Coronary artery (tissue), 2 donors: ENCODE measurements at regions not wholly inside any gene's neighbourhood (a gene's known extent, or its start where the extent isn't known, plus 50 kb on each side); places are given as distances from the start of the nearest gene placed in this dataset.

Experiments
- DNase-seq: peaks from one replicate; pipeline ENCODE4 v3.0.0-alpha.2; 2017; ENCODE audit warnings: low spot score
- H3K27ac ChIP-seq, 2 donors: fragments of 200-600 bp; sonication (generic); one replicate each; pipeline ENCODE4 v1.5.1; 2016 to 2019
- H3K4me3 ChIP-seq: fragments of 200-600 bp; sonication (generic); 2 replicates; pipeline ENCODE4 v1.5.1; 2016; ENCODE audit warnings: mild to moderate bottlenecking, moderate library complexity
- TF ChIP-seq, protein P1 (sequence below): fragments of 200-600 bp; sonication (generic); IDR thresholded peaks from one replicate; pipeline ENCODE4 v1.5.1; 2019; ENCODE audit warnings: antibody characterized with exemption

DNA sequence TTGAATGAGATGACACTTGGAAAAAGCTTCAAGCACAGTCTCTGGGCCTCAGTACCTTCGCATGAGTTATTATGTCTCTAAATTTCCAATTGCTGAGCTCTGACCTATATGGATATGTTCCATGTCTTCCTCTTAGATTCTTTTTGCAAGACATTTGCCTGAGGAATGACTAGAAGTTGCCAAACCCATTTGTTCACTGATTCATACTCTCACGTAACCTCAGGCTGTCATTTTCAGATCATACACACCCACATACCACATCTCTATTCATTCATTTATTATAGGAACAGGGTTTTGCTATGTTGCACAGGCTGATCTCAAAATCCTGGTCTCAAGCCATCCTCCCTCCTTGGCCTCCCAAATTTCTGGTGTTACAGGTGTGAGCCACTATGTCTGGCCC lies 2137.1 kb upstream of the TENM3 start:
- H3K4me3 ChIP-seq = no peak overlapping the region
- DNase-seq = no peak
- TF ChIP-seq, protein P1, sequence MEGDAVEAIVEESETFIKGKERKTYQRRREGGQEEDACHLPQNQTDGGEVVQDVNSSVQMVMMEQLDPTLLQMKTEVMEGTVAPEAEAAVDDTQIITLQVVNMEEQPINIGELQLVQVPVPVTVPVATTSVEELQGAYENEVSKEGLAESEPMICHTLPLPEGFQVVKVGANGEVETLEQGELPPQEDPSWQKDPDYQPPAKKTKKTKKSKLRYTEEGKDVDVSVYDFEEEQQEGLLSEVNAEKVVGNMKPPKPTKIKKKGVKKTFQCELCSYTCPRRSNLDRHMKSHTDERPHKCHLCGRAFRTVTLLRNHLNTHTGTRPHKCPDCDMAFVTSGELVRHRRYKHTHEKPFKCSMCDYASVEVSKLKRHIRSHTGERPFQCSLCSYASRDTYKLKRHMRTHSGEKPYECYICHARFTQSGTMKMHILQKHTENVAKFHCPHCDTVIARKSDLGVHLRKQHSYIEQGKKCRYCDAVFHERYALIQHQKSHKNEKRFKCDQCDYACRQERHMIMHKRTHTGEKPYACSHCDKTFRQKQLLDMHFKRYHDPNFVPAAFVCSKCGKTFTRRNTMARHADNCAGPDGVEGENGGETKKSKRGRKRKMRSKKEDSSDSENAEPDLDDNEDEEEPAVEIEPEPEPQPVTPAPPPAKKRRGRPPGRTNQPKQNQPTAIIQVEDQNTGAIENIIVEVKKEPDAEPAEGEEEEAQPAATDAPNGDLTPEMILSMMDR = no peak
- no peak overlapping the region for H3K27ac ChIP-seq

DNA sequence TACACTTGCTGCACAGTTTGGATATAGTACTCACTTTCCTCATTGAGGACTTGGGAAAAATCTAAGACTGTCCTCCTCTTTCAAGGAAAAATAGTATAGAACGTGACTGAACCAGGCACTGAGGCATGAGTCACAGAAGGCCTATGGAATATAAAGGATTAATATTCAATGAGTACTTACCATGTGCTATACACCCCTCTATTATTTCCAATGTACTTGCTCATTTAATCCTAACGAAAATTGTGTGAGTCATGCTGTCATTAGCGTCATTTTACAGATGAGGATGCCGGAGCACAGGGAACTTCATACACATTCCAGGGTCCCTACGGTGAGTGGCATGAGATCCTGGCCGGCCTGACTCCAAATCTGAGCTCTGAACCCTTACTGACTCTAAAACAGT lies 2136.2 kb upstream of the TENM3 start:
- TF ChIP-seq, protein P1 = no peak
- Histone ChIP-seq H3K27ac (no peak overlapping the region), H3K4me3 (no peak overlapping the region)
- no peak for DNase-seq

DNA sequence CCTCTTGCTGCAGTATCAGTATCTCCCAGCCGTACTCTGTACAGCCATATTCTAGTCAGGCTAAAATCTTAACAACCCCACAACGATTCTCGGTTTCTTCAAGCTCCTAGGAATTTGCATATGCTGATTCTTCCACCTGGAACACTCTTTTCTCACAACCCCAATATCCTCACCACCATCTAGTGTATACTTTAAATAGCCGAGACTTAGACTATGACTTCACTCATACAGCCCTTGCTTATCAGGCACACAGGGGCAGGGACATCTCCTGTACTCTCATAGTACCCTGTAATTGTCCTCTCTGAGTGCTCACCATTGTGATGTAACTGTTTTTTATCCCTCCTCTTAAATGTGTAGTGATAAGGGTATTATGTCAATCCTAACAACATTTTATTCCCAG lies 2126.4 kb upstream of the TENM3 start:
- Histone ChIP-seq H3K4me3 (no peak overlapping the region), H3K27ac (no peak overlapping the region)
- DNase-seq = no peak
- TF ChIP-seq, protein P1 = no peak

DNA sequence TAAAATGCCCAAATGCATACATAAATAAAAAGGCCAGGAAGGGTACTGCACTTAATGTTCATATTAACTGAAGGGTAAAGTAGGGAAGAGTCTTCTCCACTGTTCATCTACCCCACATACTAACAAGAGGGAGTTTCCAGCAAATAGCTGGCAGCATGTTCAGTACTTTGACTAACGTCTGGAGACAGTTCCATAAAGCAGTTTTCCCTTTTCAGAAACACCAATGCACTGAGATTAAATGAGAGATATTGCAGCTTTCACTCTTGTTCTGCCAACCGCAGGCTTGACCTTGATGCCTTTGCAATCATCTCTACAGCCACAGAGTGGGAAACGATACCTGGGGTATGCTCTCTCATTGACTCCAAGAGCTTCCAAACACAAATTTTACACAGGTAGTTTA lies 2123.1 kb upstream of the TENM3 start:
- H3K4me3 ChIP-seq = no peak overlapping the region
- H3K27ac ChIP-seq = no peak overlapping the region
- TF ChIP-seq, protein P1 = no peak
- no peak for DNase-seq

DNA sequence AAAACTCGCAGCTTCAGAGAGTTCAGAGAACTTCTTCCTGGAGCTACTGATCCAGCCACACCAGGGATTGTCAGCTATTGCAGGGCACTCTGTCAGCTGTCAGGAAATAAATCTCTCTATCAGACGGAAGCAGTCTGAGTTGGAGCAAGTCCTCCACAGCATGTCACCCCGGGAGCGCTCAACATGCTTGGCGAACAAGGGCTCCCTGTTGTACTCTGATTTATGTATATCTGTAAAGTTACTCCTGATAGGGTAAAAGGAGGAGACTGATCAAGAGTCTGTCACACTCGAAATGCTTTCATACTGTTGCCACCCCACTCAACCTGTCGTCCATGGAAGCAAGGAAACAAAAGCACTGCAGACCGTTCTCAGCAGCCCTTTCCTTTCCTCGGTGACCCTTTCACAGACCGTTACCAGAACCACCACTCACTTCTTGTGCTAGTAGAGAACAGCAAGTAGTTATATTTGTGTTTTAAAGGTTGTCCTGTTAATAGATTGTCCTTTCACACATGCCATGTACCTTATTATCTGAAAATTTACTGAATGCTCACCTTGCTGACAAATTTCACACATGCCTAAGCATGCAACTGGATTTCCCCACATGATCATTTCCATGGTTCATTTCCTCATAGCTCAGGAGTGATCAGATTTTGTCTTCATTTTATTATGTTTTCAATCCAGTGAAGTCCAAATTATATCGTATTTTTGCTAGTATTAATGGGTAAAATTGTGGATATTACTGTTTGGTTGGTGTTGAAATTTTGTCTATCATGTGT lies 2108.9 kb upstream of the TENM3 start:
- Histone ChIP-seq H3K27ac (no peak overlapping the region), H3K4me3 (peak overlapping the region; percentile 23)
- DNase-seq = no peak
- TF ChIP-seq, protein P1 = no peak

DNA sequence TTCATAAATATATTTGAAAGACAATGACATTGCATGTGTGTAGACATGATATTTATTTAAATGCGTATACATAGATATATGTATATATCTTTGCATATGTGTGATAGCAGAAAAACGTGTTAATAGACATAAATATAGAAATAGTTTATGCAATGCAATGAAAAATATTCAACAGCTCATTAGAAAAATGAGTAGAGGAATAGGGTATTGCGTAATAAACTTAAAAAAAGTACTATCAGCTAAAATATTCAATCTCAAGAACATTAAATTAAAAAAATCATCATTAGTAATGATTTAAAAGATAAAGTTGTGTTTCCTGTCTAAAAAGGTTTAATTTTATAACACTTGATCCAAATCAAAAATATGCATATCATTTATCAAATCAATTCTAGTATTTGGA lies 2101.5 kb upstream of the TENM3 start:
- no peak overlapping the region for H3K27ac ChIP-seq
- no peak overlapping the region for H3K4me3 ChIP-seq
- DNase-seq = no peak
- TF ChIP-seq, protein P1 = no peak

DNA sequence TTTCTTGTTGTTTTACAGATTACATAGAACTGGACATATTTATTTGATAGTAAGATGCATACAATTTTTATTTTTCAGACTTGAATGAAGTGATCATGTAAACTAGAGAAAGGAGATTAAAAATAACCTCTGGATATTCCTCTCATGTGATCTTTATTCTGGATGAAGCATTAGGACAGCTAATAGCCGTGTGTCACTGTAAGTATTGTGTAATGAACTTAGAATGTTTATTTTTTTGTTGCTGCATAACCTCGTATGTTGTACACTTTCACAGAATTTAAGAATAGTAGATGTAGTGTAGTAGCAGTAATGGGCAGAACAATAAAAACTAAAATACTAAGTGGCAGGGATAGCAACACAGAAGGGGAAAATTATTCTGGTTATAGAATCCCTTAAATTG lies 2094.5 kb upstream of the TENM3 start:
- H3K27ac ChIP-seq = no peak overlapping the region
- TF ChIP-seq, protein P1 = no peak
- H3K4me3 ChIP-seq = no peak overlapping the region
- no peak for DNase-seq
